ENCODE measurements at regions not wholly inside any gene's neighbourhood (a gene's known extent, or its start where the extent isn't known, plus 50 kb on each side); places are given as distances from the start of the nearest gene placed in this dataset.

- no peak overlapping the region for H3K9ac ChIP-seq (ENCODE audit: low read length)
- no peaks in the 10 kb centered on the region for H3K4me1 ChIP-seq (ENCODE audit: control insufficient read depth, insufficient read depth, low read length)
- H3K27ac ChIP-seq (ENCODE audit: low read depth, low read length) = no peak overlapping the region
- H3K27me3 ChIP-seq (ENCODE audit: control insufficient read depth, insufficient read depth, low read length) = no peaks in the 10 kb centered on the region
- no peak overlapping the region for H3K4me3 ChIP-seq (ENCODE audit: low read length)
- no peaks in the 10 kb centered on the region for H3K36me3 ChIP-seq (ENCODE audit: control insufficient read depth, insufficient read depth, low read length)
Measured at GRCh38 chr4:41426539-41426938, 111.4 kb upstream of the LIMCH1 start.

GRCh38 chr4:41427306-41427882 lies 110.6 kb upstream of the LIMCH1 start:
- Histone ChIP-seq H3K9ac (ENCODE audit: low read length) (no peak overlapping the region), H3K27ac (ENCODE audit: low read depth, low read length) (no peak overlapping the region), H3K27me3 (ENCODE audit: control insufficient read depth, insufficient read depth, low read length) (no peaks in the 10 kb centered on the region), H3K4me1 (ENCODE audit: control insufficient read depth, insufficient read depth, low read length) (no peaks in the 10 kb centered on the region), H3K36me3 (ENCODE audit: control insufficient read depth, insufficient read depth, low read length) (no peaks in the 10 kb centered on the region), H3K4me3 (ENCODE audit: low read length) (no peak overlapping the region)

DNA sequence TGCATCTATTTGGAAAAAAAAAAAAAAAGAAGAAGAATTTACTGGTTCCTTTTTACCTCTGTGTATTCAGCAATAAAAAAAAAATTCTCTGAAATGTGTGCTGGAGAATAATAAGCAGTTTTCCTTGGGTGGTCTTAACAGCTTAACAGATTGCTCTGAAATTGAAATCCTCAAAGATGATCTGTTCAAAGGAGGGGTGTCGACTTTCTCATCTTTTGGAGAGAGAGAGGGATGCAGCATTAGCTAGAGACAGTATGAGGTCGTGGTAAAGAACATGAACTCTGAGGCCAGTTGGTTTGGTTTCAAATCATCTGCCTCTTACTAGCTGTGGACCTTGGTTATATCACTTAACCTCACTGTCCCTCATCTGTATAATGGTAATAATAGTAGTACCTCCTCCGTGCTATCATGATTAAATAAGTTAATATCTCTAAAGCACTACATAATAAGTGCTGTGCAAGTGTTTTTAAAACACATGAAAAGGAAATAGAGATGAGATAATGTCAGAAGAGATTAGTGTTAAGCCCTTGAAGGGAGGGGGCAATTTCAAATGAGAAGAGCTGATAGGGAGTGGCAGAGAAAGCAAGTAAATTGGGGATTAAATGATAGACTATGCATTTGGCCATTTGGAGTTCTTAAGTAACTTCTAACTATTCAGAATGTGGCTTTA lies 109.9 kb upstream of the LIMCH1 start:
- Histone ChIP-seq H3K9ac (ENCODE audit: low read length) (no peak overlapping the region), H3K4me1 (ENCODE audit: control insufficient read depth, insufficient read depth, low read length) (no peaks in the 10 kb centered on the region), H3K27ac (ENCODE audit: low read depth, low read length) (no peak overlapping the region), H3K36me3 (ENCODE audit: control insufficient read depth, insufficient read depth, low read length) (no peaks in the 10 kb centered on the region), H3K27me3 (ENCODE audit: control insufficient read depth, insufficient read depth, low read length) (no peaks in the 10 kb centered on the region), H3K4me3 (ENCODE audit: low read length) (no peak overlapping the region)

GRCh38 chr4:41428601-41429279 lies 109.2 kb upstream of the LIMCH1 start:
- H3K9ac ChIP-seq (ENCODE audit: low read length) = no peak overlapping the region
- no peak overlapping the region for H3K4me3 ChIP-seq (ENCODE audit: low read length)
- no peaks in the 10 kb centered on the region for H3K36me3 ChIP-seq (ENCODE audit: control insufficient read depth, insufficient read depth, low read length)
- no peaks in the 10 kb centered on the region for H3K4me1 ChIP-seq (ENCODE audit: control insufficient read depth, insufficient read depth, low read length)
- no peak overlapping the region for H3K27ac ChIP-seq (ENCODE audit: low read depth, low read length)
- H3K27me3 ChIP-seq (ENCODE audit: control insufficient read depth, insufficient read depth, low read length) = no peaks in the 10 kb centered on the region

DNA sequence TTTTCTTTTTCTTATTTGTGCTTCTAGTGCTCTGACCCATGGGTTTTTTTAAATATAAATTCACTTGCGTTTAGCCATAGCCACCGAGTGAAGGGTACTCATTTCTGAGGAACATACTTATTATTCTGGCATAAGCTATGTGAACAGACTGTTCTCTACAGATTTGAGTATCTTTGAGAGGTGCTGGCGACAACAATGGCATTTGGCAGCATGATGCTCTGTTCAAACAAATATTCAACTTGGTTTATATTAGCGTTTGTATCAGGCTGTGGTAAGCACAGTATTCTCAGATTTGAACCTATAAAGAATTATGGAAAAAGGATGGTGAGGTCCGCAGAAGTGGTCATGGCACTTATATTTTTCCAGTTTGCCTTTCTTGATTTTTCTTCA lies 108.7 kb upstream of the LIMCH1 start:
- Histone ChIP-seq H3K27ac (ENCODE audit: low read depth, low read length) (no peak overlapping the region), H3K27me3 (ENCODE audit: control insufficient read depth, insufficient read depth, low read length) (no peaks in the 10 kb centered on the region), H3K36me3 (ENCODE audit: control insufficient read depth, insufficient read depth, low read length) (no peaks in the 10 kb centered on the region), H3K9ac (ENCODE audit: low read length) (no peak overlapping the region), H3K4me3 (ENCODE audit: low read length) (no peak overlapping the region), H3K4me1 (ENCODE audit: control insufficient read depth, insufficient read depth, low read length) (no peaks in the 10 kb centered on the region)

DNA sequence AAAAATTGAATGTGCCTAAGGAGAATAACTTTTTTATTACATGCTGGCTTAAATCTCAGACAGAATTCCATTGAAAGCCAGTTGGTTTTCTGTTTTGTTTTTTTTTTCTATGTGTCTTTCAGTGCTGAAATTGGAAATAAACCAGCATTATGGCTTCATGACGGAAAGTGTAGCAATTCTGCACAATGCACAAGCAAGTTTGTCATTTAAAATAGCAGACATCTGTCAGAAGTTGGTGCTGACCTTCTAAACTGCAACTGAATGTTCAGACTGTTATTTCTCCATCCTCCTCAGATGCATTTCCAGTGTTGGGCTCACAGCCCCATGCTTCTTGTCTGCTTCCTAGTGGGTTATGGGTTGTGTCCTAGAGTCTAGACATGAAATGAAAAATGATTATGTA lies 107.2 kb upstream of the LIMCH1 start:
- Histone ChIP-seq H3K9ac (ENCODE audit: low read length) (no peak overlapping the region), H3K27ac (ENCODE audit: low read depth, low read length) (no peak overlapping the region), H3K4me3 (ENCODE audit: low read length) (no peak overlapping the region), H3K4me1 (ENCODE audit: control insufficient read depth, insufficient read depth, low read length) (no peaks in the 10 kb centered on the region), H3K27me3 (ENCODE audit: control insufficient read depth, insufficient read depth, low read length) (no peaks in the 10 kb centered on the region), H3K36me3 (ENCODE audit: control insufficient read depth, insufficient read depth, low read length) (no peaks in the 10 kb centered on the region)

DNA sequence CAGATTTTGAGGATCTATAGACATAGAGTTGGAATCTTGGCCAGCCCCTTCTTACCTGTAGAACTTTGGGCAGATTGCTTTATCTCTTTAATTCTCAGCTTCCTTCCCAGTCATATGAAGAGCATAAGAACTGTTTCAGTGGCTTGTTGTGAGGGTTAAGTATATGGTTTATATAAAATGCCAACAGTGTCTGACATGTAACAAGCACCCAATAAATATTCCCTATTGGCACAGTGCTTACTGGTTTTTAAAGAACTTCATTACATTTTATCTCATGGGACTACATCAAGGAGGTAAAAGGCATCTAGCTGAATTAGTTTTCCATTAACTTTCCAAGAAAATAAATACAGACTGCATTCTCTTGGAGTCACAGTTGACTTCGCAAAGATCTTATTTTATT lies 106.7 kb upstream of the LIMCH1 start:
- no peak overlapping the region for H3K9ac ChIP-seq (ENCODE audit: low read length)
- no peaks in the 10 kb centered on the region for H3K36me3 ChIP-seq (ENCODE audit: control insufficient read depth, insufficient read depth, low read length)
- no peak overlapping the region for H3K27ac ChIP-seq (ENCODE audit: low read depth, low read length)
- no peak overlapping the region for H3K4me3 ChIP-seq (ENCODE audit: low read length)
- H3K4me1 ChIP-seq (ENCODE audit: control insufficient read depth, insufficient read depth, low read length) = peaks cover 2% of the 10 kb centered on the region
- no peaks in the 10 kb centered on the region for H3K27me3 ChIP-seq (ENCODE audit: control insufficient read depth, insufficient read depth, low read length)

DNA sequence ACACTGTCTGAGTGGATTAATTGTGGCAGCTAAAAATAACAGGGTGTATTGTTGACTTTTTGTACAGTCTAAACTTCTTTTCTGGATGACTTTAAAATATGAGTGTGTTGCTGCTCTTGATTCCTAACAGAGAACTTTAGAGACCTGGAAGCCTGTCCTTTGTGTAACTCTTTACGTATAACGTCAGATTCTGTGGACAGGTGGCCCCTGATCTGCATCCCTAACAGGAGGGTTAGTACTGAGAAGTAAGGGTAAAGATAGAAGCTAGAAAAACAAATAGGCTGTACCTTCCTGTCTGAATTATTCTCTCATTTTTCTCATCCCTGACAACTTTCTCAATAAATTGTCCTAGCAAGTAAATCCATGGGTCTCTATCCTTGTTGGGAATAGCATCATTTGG lies 105.7 kb upstream of the LIMCH1 start:
- H3K4me1 ChIP-seq (ENCODE audit: control insufficient read depth, insufficient read depth, low read length) = peaks cover 8% of the 10 kb centered on the region
- H3K27ac ChIP-seq (ENCODE audit: low read depth, low read length) = no peak overlapping the region
- H3K27me3 ChIP-seq (ENCODE audit: control insufficient read depth, insufficient read depth, low read length) = no peaks in the 10 kb centered on the region
- no peaks in the 10 kb centered on the region for H3K36me3 ChIP-seq (ENCODE audit: control insufficient read depth, insufficient read depth, low read length)
- no peak overlapping the region for H3K9ac ChIP-seq (ENCODE audit: low read length)
- H3K4me3 ChIP-seq (ENCODE audit: low read length) = no peak overlapping the region

- H3K27me3 ChIP-seq (ENCODE audit: control insufficient read depth, insufficient read depth, low read length) = no peaks in the 10 kb centered on the region
- no peaks in the 10 kb centered on the region for H3K36me3 ChIP-seq (ENCODE audit: control insufficient read depth, insufficient read depth, low read length)
- H3K9ac ChIP-seq (ENCODE audit: low read length) = no peak overlapping the region
- no peak overlapping the region for H3K4me3 ChIP-seq (ENCODE audit: low read length)
- H3K4me1 ChIP-seq (ENCODE audit: control insufficient read depth, insufficient read depth, low read length) = peaks cover 8% of the 10 kb centered on the region
- H3K27ac ChIP-seq (ENCODE audit: low read depth, low read length) = no peak overlapping the region
Measured at GRCh38 chr4:41432881-41433280, 105.1 kb upstream of the LIMCH1 start.

DNA sequence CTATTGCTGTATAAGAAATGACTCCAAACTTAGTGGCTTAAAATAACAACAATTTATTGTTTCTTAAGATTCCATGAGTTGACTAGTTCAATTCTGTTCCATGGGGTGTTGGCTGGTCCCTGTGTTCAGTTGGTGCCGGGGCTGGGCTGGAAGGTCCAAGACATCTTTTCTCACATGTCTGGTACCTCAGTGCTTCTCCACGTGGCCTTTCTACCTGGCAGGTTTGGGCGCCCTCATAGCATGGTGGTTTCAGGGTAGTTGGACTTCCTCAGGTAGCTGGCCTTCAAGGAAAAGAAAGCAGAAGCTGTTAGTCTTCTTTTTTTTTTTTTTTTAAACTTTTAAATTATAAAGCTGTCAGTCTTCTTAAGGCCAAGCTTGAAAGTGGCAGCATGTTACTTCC lies 104.6 kb upstream of the LIMCH1 start:
- Histone ChIP-seq H3K27me3 (ENCODE audit: control insufficient read depth, insufficient read depth, low read length) (no peaks in the 10 kb centered on the region), H3K36me3 (ENCODE audit: control insufficient read depth, insufficient read depth, low read length) (no peaks in the 10 kb centered on the region), H3K4me3 (ENCODE audit: low read length) (no peak overlapping the region), H3K4me1 (ENCODE audit: control insufficient read depth, insufficient read depth, low read length) (peaks cover 8% of the 10 kb centered on the region), H3K27ac (ENCODE audit: low read depth, low read length) (no peak overlapping the region), H3K9ac (ENCODE audit: low read length) (no peak overlapping the region)

GRCh38 chr4:41435510-41435909 lies 102.4 kb upstream of the LIMCH1 start:
- Histone ChIP-seq H3K27ac (ENCODE audit: low read depth, low read length) (no peak overlapping the region), H3K9ac (ENCODE audit: low read length) (no peak overlapping the region), H3K4me3 (ENCODE audit: low read length) (no peak overlapping the region), H3K27me3 (ENCODE audit: control insufficient read depth, insufficient read depth, low read length) (no peaks in the 10 kb centered on the region), H3K36me3 (ENCODE audit: control insufficient read depth, insufficient read depth, low read length) (no peaks in the 10 kb centered on the region), H3K4me1 (ENCODE audit: control insufficient read depth, insufficient read depth, low read length) (peaks cover 8% of the 10 kb centered on the region)

DNA sequence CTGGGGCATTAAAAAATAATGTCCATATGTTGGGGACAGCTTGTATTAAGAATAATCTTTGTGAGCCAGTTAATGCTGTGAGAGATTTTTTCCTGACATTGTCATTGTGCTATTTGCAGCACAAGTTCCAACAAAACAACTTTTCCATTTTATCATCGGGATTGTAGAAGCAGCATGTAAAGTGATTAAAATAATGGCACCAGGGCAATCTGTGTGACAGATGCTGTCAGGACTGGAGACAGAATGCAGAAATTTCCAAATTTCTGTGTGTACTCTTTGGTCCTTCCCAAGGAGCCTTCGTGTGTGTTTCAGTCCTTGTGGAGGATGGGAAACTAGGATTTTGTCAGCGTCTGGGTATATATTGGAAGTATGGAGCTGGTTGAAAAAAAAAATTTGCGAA lies 101.5 kb upstream of the LIMCH1 start:
- Histone ChIP-seq H3K4me3 (ENCODE audit: low read length) (no peak overlapping the region), H3K27me3 (ENCODE audit: control insufficient read depth, insufficient read depth, low read length) (no peaks in the 10 kb centered on the region), H3K9ac (ENCODE audit: low read length) (no peak overlapping the region), H3K36me3 (ENCODE audit: control insufficient read depth, insufficient read depth, low read length) (no peaks in the 10 kb centered on the region), H3K27ac (ENCODE audit: low read depth, low read length) (no peak overlapping the region), H3K4me1 (ENCODE audit: control insufficient read depth, insufficient read depth, low read length) (peaks cover 8% of the 10 kb centered on the region)

- no peak overlapping the region for H3K9ac ChIP-seq (ENCODE audit: low read length)
- no peak overlapping the region for H3K4me3 ChIP-seq (ENCODE audit: low read length)
- no peak overlapping the region for H3K27ac ChIP-seq (ENCODE audit: low read depth, low read length)
Measured at GRCh38 chr4:41437111-41437536, 100.8 kb upstream of the LIMCH1 start.

More at GRCh38 chr4:41437111-41437536, 100.8 kb upstream of the LIMCH1 start:
- Histone ChIP-seq H3K27me3 (ENCODE audit: control insufficient read depth, insufficient read depth, low read length) (no peaks in the 10 kb centered on the region), H3K36me3 (ENCODE audit: control insufficient read depth, insufficient read depth, low read length) (no peaks in the 10 kb centered on the region), H3K4me1 (ENCODE audit: control insufficient read depth, insufficient read depth, low read length) (peaks cover 8% of the 10 kb centered on the region)
